ENCODE measurements at regions not wholly inside any gene's neighbourhood (a gene's known extent, or its start where the extent isn't known, plus 50 kb on each side); places are given as distances from the start of the nearest gene placed in this dataset.
A peak's percentile ranks its signal among the peaks of the same experiment; 100 is the strongest.

DNA sequence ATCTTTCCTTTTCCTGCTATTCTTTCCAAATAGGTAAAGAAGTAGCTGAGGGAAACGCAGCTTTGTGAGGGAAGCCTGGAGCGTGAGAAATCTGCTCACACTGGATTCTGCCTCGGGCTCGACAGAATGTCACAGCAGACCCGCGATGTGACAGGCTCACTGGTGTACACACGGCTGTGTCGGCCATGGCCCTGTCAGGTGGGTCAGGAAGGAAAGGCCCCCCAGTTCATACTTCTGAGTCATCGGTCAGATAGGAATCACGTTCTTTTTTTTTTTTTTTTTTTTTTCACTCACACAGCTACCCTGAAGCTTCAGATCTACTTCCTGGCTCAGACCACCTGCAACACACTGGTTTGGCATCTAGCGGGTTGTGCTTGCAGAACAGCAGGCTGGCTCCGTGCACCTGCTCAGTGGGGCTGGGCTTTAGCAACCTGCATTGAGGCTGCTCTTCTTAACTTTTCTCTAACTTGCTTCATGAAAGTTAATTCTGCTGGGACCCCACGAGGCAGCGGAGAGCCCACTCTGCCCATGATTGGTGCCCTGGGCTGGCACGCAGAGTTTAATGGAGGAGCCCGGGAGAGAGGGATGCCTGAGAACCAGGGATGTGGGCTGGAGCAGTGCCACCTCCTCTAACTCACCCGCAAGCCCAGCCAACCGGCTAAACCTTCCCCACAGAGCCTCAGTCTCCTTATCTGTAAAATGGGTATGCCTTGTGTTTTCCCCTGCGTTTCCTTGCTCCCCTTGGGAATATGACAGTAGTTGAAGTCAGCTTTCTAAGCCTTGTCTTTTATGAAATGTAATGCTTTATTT, 61.5 kb upstream of the FNDC1 start:
- peak overlapping the region; percentile 55 for H3K4me3 ChIP-seq (ENCODE audit: low read length)

GRCh38 chr6:159106627-159107241, 61.9 kb upstream of the TAGAP start:
- peak overlapping the region; percentile 70 to 89 (median 84) for H3K4me3 Mint-ChIP-seq
- H3K4me1 Mint-ChIP-seq = peaks cover 57 to 95% (median 81%) of the 10 kb centered on the region in 7 donors
- H3K9me3 Mint-ChIP-seq = no peaks in the 10 kb centered on the region
- DNase-seq = peak; percentile 86 to 97 (median 93)
- intact Hi-C loops (cut with micrococcal nuclease) = loop anchor here (1.0 to 10.0 kb wide), 9 partner anchors 8 to 683 kb away; partner anchors contain the start of genes SYTL3 (in 2 of the 2) and TCP1 (in 1 of the 2)
- ATAC-seq = peak; percentile 88
- H3K36me3 ChIP-seq (ENCODE audit: control insufficient read depth in 2 of 3, insufficient read depth in 3 of 3, low read length in 3 of 3) = no peaks in the 10 kb centered on the region
- ChIA-PET CTCF (interaction anchor here (0.8 to 10.9 kb wide), 9 partner anchors 9 to 99 kb away, joined by 3 to 220 read pairs (median 3); partner anchors contain the start of gene TAGAP), POLR2A (interaction anchor here (0.5 to 13.3 kb wide), 18 partner anchors 9 to 635 kb away, joined by 3 to 267 read pairs (median 4); partner anchors contain the start of genes RSPH3 and TAGAP)
- H3K27ac Mint-ChIP-seq = peak overlapping the region; percentile 83 to 98 (median 92)
- peak overlapping the region; percentile 79 for H3K27ac ChIP-seq (ENCODE audit: low read depth, low read length)
- no peaks in the 10 kb centered on the region for H3K9me3 ChIP-seq (ENCODE audit: control insufficient read depth in 2 of 3, low read length in 3 of 3)
- H3K4me1 ChIP-seq (ENCODE audit: control insufficient read depth in 2 of 2, insufficient read depth in 2 of 2, low read length in 2 of 2) = peaks cover 75 to 79% of the 10 kb centered on the region in 2 donors
- H3K27me3 ChIP-seq (ENCODE audit: control insufficient read depth in 2 of 2, insufficient read depth in 2 of 2, low read length in 2 of 2) = no peaks in the 10 kb centered on the region
- H3K4me3 ChIP-seq (ENCODE audit: low read length) = peak overlapping the region; percentile 55
- H3K27me3 Mint-ChIP-seq = no peaks in the 10 kb centered on the region
- H3K36me3 Mint-ChIP-seq = no peaks in the 10 kb centered on the region

More for the DNA sequence above, 61.5 kb upstream of the FNDC1 start:
- Histone ChIP-seq H3K36me3 (ENCODE audit: control insufficient read depth in 2 of 3, insufficient read depth in 3 of 3, low read length in 3 of 3) (no peaks in the 10 kb centered on the region), H3K4me1 (ENCODE audit: control insufficient read depth in 2 of 2, insufficient read depth in 2 of 2, low read length in 2 of 2) (peaks cover 75 to 79% of the 10 kb centered on the region in 2 donors), H3K9me3 (ENCODE audit: control insufficient read depth in 2 of 3, low read length in 3 of 3) (no peaks in the 10 kb centered on the region), H3K27me3 (ENCODE audit: control insufficient read depth in 2 of 2, insufficient read depth in 2 of 2, low read length in 2 of 2) (no peaks in the 10 kb centered on the region), H3K27ac (ENCODE audit: low read depth, low read length) (peak overlapping the region; percentile 79)
- ATAC-seq (peak; percentile 55), DNase-seq (peak in 7 of 9 donors; percentile 58 to 77 (median 63))
- H3K4me3 Mint-ChIP-seq = peak overlapping the region; percentile 70 to 89 (median 84)
- H3K9me3 Mint-ChIP-seq = no peaks in the 10 kb centered on the region
- ChIA-PET CTCF (interaction anchor here (0.6 to 10.9 kb wide), 13 partner anchors 8 to 416 kb away, joined by 3 to 220 read pairs (median 3); partner anchors contain the start of gene TAGAP), POLR2A (interaction anchor here (0.5 to 13.3 kb wide), 19 partner anchors 9 to 1909 kb away, joined by 3 to 267 read pairs (median 5); partner anchors contain the start of genes RSPH3 and TAGAP)
- intact Hi-C loops (cut with micrococcal nuclease) = loop anchor here (1.0 to 10.0 kb wide), 9 partner anchors 9 to 682 kb away; partner anchors contain the start of genes SYTL3 (in 2 of the 2) and TCP1 (in 1 of the 2)
- no peaks in the 10 kb centered on the region for H3K27me3 Mint-ChIP-seq
- peak overlapping the region; percentile 83 to 98 (median 92) for H3K27ac Mint-ChIP-seq
- H3K4me1 Mint-ChIP-seq = peaks cover 53 to 86% (median 80%) of the 10 kb centered on the region in 7 donors
- H3K36me3 Mint-ChIP-seq = no peaks in the 10 kb centered on the region

DNA sequence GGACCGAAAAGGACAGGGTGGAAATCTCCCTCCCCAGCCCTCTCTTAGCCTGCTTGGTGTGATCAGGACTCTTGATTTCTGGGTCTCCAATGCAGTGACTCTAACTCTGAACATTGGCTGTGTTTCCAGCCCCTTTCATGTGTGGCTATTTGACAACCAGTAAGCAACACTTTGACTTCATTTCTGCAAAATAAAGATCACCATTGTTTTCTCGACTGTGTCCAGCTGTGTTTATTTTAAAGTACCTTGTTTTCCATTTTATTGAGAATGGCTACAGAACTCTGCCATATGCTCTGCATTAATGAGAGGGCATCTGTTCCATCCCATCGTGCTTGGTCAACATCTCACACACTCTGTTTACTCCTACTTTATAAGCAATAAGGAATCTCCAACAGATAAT, 60.9 kb upstream of the TAGAP start:
- no peaks in the 10 kb centered on the region for H3K27me3 ChIP-seq (ENCODE audit: control insufficient read depth in 2 of 2, insufficient read depth in 2 of 2, low read length in 2 of 2)
- intact Hi-C loops (cut with micrococcal nuclease) = loop anchor here (2.0 to 10.0 kb wide), 5 partner anchors 238 to 453 kb away; partner anchors contain the start of gene SYTL3 (in 2 of the 2)
- peak overlapping the region; percentile 83 to 98 (median 92) for H3K27ac Mint-ChIP-seq
- H3K4me1 Mint-ChIP-seq = peaks cover 55 to 96% (median 88%) of the 10 kb centered on the region in 7 donors
- ATAC-seq (no peak), DNase-seq (no peak)
- peaks cover 69 to 75% of the 10 kb centered on the region in 2 donors for H3K4me1 ChIP-seq (ENCODE audit: control insufficient read depth in 2 of 2, insufficient read depth in 2 of 2, low read length in 2 of 2)
- no peak overlapping the region for H3K4me3 ChIP-seq (ENCODE audit: low read length)
- H3K9me3 Mint-ChIP-seq = no peaks in the 10 kb centered on the region
- H3K4me3 Mint-ChIP-seq = peak overlapping the region in 3 of 10 donors; percentile 80 to 88 (median 81)
- H3K27me3 Mint-ChIP-seq = no peaks in the 10 kb centered on the region
- CTCF ChIA-PET = interaction anchor here (0.6 to 10.9 kb wide), 5 partner anchors 29 to 98 kb away, joined by 3 to 220 read pairs (median 35); partner anchors contain the start of gene TAGAP
- no peaks in the 10 kb centered on the region for H3K36me3 Mint-ChIP-seq
- no peaks in the 10 kb centered on the region for H3K36me3 ChIP-seq (ENCODE audit: control insufficient read depth in 2 of 3, insufficient read depth in 3 of 3, low read length in 3 of 3)
- H3K27ac ChIP-seq (ENCODE audit: low read depth, low read length) = peak overlapping the region; percentile 79
- POLR2A ChIA-PET = interaction anchor here (1.1 to 13.3 kb wide), 6 partner anchors 42 to 106 kb away, joined by 3 to 267 read pairs (median 20); partner anchors contain the start of genes RSPH3 and TAGAP
- no peaks in the 10 kb centered on the region for H3K9me3 ChIP-seq (ENCODE audit: control insufficient read depth in 2 of 3, low read length in 3 of 3)

DNA sequence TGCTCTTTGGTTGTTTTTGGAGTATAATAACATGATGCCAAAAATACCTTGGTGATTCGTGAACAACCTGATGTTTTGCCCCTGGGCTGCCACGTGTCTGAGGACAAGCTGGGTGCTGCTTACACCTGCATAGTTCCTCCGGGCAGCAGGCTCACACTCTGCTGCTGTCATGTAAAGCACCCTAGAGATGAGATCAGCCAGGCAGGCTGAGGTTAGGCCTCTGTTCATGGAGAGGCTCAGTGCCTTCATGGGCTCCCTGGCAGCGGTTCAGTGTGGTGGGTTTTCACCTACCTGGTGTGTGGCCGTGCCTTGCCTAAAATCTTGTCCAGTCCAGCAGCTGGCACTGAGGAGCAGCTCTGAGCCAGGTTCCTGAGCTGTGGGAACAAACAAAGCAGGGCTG, 60.1 kb upstream of the TAGAP start:
- Mint-ChIP-seq H3K27me3 (no peaks in the 10 kb centered on the region), H3K9me3 (no peaks in the 10 kb centered on the region), H3K27ac (peak overlapping the region; percentile 82 to 98 (median 91)), H3K4me1 (peaks cover 59 to 96% (median 88%) of the 10 kb centered on the region in 7 donors), H3K4me3 (peak overlapping the region in 8 of 10 donors; percentile 14 to 65 (median 54)), H3K36me3 (peaks cover 0 to 1% (median 0%) of the 10 kb centered on the region in 5 donors)
- no peak overlapping the region for H3K4me3 ChIP-seq (ENCODE audit: low read length)
- POLR2A ChIA-PET = interaction anchor here (0.8 to 13.3 kb wide), 10 partner anchors 15 to 287 kb away, joined by 3 to 267 read pairs (median 4); partner anchors contain the start of genes RSPH3 and TAGAP
- DNase-seq = peak in 2 of 9 donors; percentile 31 to 38
- peaks cover 61 to 74% of the 10 kb centered on the region in 2 donors for H3K4me1 ChIP-seq (ENCODE audit: control insufficient read depth in 2 of 2, insufficient read depth in 2 of 2, low read length in 2 of 2)
- no peak for ATAC-seq
- peak overlapping the region; percentile 79 for H3K27ac ChIP-seq (ENCODE audit: low read depth, low read length)
- H3K36me3 ChIP-seq (ENCODE audit: control insufficient read depth in 2 of 3, insufficient read depth in 3 of 3, low read length in 3 of 3) = no peaks in the 10 kb centered on the region
- no peaks in the 10 kb centered on the region for H3K27me3 ChIP-seq (ENCODE audit: control insufficient read depth in 2 of 2, insufficient read depth in 2 of 2, low read length in 2 of 2)
- no peaks in the 10 kb centered on the region for H3K9me3 ChIP-seq (ENCODE audit: control insufficient read depth in 2 of 3, low read length in 3 of 3)
- CTCF ChIA-PET = interaction anchor here (0.8 to 10.9 kb wide), 12 partner anchors 24 to 98 kb away, joined by 3 to 220 read pairs (median 8); partner anchors contain the start of gene TAGAP
- intact Hi-C loops (cut with micrococcal nuclease) = loop anchor here (1.0 to 10.0 kb wide), 8 partner anchors 29 to 453 kb away; partner anchors contain the start of gene SYTL3 (in 2 of the 2)

- peak overlapping the region; percentile 79 for H3K27ac ChIP-seq (ENCODE audit: low read depth, low read length)
- ChIA-PET POLR2A (interaction anchor here (0.6 to 13.3 kb wide), 18 partner anchors 10 to 315 kb away, joined by 3 to 267 read pairs (median 4); partner anchors contain the start of genes RSPH3 and TAGAP), CTCF (interaction anchor here (0.5 to 10.9 kb wide), 29 partner anchors 9 to 452 kb away, joined by 3 to 220 read pairs (median 4); partner anchors contain the start of gene TAGAP)
- H3K27me3 Mint-ChIP-seq = no peaks in the 10 kb centered on the region
- no peaks in the 10 kb centered on the region for H3K9me3 Mint-ChIP-seq
- intact Hi-C loops (cut with micrococcal nuclease) = loop anchor here (1.0 to 10.0 kb wide), 5 partner anchors 30 to 400 kb away; no protein-coding TSS in a partner anchor
- peaks cover 58 to 73% of the 10 kb centered on the region in 2 donors for H3K4me1 ChIP-seq (ENCODE audit: control insufficient read depth in 2 of 2, insufficient read depth in 2 of 2, low read length in 2 of 2)
- H3K4me1 Mint-ChIP-seq = peaks cover 58 to 96% (median 86%) of the 10 kb centered on the region in 7 donors
- peak overlapping the region; percentile 5 for H3K4me3 ChIP-seq (ENCODE audit: low read length)
- no peaks in the 10 kb centered on the region for H3K27me3 ChIP-seq (ENCODE audit: control insufficient read depth in 2 of 2, insufficient read depth in 2 of 2, low read length in 2 of 2)
- DNase-seq = peak; percentile 68 to 81 (median 77)
- H3K27ac Mint-ChIP-seq = peak overlapping the region; percentile 82 to 98 (median 91)
- H3K4me3 Mint-ChIP-seq = peak overlapping the region in 9 of 10 donors; percentile 40 to 69 (median 54)
- ATAC-seq = peak; percentile 79
- H3K9me3 ChIP-seq (ENCODE audit: control insufficient read depth in 2 of 3, low read length in 3 of 3) = no peaks in the 10 kb centered on the region
- peaks cover 0 to 1% (median 0%) of the 10 kb centered on the region in 5 donors for H3K36me3 Mint-ChIP-seq
- no peaks in the 10 kb centered on the region for H3K36me3 ChIP-seq (ENCODE audit: control insufficient read depth in 2 of 3, insufficient read depth in 3 of 3, low read length in 3 of 3)
Measured at GRCh38 chr6:159104163-159104925, 59.6 kb upstream of the TAGAP start.
